Fibroblast of upper back skin (primary cell): ENCODE measurements at regions not wholly inside any gene's neighbourhood (a gene's known extent, or its start where the extent isn't known, plus 50 kb on each side); places are given as distances from the start of the nearest gene placed in this dataset.
A peak's percentile ranks its signal among the peaks of the same experiment; 100 is the strongest.

Source experiments
- DNase-seq: peaks from one replicate; pipeline ENCODE4 v3.0.0-alpha.2; 2013

- peak; percentile 46 for DNase-seq
These were observed 100.1 kb upstream of the PROK2 start for GRCh38 chr3:71885006-71885405.

GRCh38 chr3:71881732-71882131, 96.8 kb upstream of the PROK2 start:
- DNase-seq: no peak

GRCh38 chr3:71881041-71881440, 96.1 kb upstream of the PROK2 start:
- no peak for DNase-seq

- no peak for DNase-seq
These were observed 94.1 kb upstream of the PROK2 start for GRCh38 chr3:71879089-71879488.

- no peak for DNase-seq
These were observed 91.5 kb upstream of the PROK2 start for GRCh38 chr3:71876135-71877105.

- peak; percentile 70 for DNase-seq
These were observed 90.6 kb upstream of the PROK2 start for GRCh38 chr3:71875461-71875947.

- DNase-seq: no peak
These were observed 89.7 kb upstream of the PROK2 start for GRCh38 chr3:71874618-71875017.

GRCh38 chr3:71873093-71873611, 88.2 kb upstream of the PROK2 start:
- DNase-seq: no peak

- DNase-seq: no peak
These were observed 87.3 kb upstream of the PROK2 start for GRCh38 chr3:71872256-71872655.

- DNase-seq: no peak
These were observed 86.1 kb upstream of the PROK2 start for GRCh38 chr3:71870966-71871512.

- DNase-seq: peak; percentile 16
These were observed 83.9 kb upstream of the PROK2 start for GRCh38 chr3:71868876-71869275.

- peak; percentile 46 for DNase-seq
These were observed 80.8 kb upstream of the PROK2 start for GRCh38 chr3:71865727-71866126.

- DNase-seq: no peak
These were observed 78.7 kb upstream of the PROK2 start for GRCh38 chr3:71863563-71864190.

GRCh38 chr3:71862371-71863140, 77.6 kb upstream of the PROK2 start:
- peak; percentile 65 for DNase-seq

GRCh38 chr3:71859123-71859519, 74.2 kb upstream of the PROK2 start:
- no peak for DNase-seq

GRCh38 chr3:71858503-71859122, 73.7 kb upstream of the PROK2 start:
- DNase-seq: no peak

GRCh38 chr3:71857956-71858355, 73.0 kb upstream of the PROK2 start:
- peak; percentile 28 for DNase-seq

- DNase-seq: no peak
These were observed 69.8 kb upstream of the PROK2 start for GRCh38 chr3:71854706-71855105.

GRCh38 chr3:71854096-71854495, 69.1 kb upstream of the PROK2 start:
- no peak for DNase-seq

- DNase-seq: no peak
These were observed 66.9 kb upstream of the PROK2 start for GRCh38 chr3:71851878-71852277.

- no peak for DNase-seq
These were observed 65.7 kb upstream of the PROK2 start for GRCh38 chr3:71850654-71851053.

GRCh38 chr3:71849681-71850080, 64.7 kb upstream of the PROK2 start:
- DNase-seq: no peak
